ENCODE measurements at regions not wholly inside any gene's neighbourhood (a gene's known extent, or its start where the extent isn't known, plus 50 kb on each side); places are given as distances from the start of the nearest gene placed in this dataset.

GRCh38 chr4:41865306-41865980, 69.8 kb upstream of the TMEM33 start:
- no peak for DNase-seq

GRCh38 chr4:41859087-41859486, 76.1 kb upstream of the TMEM33 start:
- DNase-seq, result no peak

- DNase-seq, result no peak
Measured at GRCh38 chr4:41857226-41857641, 78.0 kb upstream of the TMEM33 start.

- DNase-seq, result no peak
Measured at GRCh38 chr4:41856797-41857196, 78.4 kb upstream of the TMEM33 start.

GRCh38 chr4:41853973-41854372, 81.3 kb upstream of the TMEM33 start:
- DNase-seq, result no peak

- no peak for DNase-seq
Measured at GRCh38 chr4:41852229-41852628, 83.0 kb upstream of the TMEM33 start.

GRCh38 chr4:41851621-41852020, 83.6 kb upstream of the TMEM33 start:
- no peak for DNase-seq

GRCh38 chr4:41844327-41844726, 90.9 kb upstream of the TMEM33 start:
- no peak for DNase-seq

GRCh38 chr4:41839916-41840854, 91.7 kb upstream of the PHOX2B start:
- no peak for DNase-seq

- DNase-seq, result no peak
Measured at GRCh38 chr4:41838590-41838989, 90.1 kb upstream of the PHOX2B start.

- DNase-seq, result no peak
Measured at GRCh38 chr4:41835321-41835995, 86.9 kb upstream of the PHOX2B start.

GRCh38 chr4:41832961-41833360, 84.4 kb upstream of the PHOX2B start:
- DNase-seq, result no peak

GRCh38 chr4:41822325-41822724, 73.8 kb upstream of the PHOX2B start:
- DNase-seq, result no peak

GRCh38 chr4:41820473-41820872, 71.9 kb upstream of the PHOX2B start:
- no peak for DNase-seq

GRCh38 chr4:41819621-41820020, 71.1 kb upstream of the PHOX2B start:
- DNase-seq, result no peak

GRCh38 chr4:41815473-41815872, 66.9 kb upstream of the PHOX2B start:
- no peak for DNase-seq

- peak in 2 of 56 donors; percentile 4 to 7 for DNase-seq
Measured at GRCh38 chr4:41814565-41814964, 66.0 kb upstream of the PHOX2B start.

- no peak for DNase-seq
Measured at GRCh38 chr4:41806807-41807206, 58.3 kb upstream of the PHOX2B start.

GRCh38 chr4:41802590-41802989, 54.1 kb upstream of the PHOX2B start:
- no peak for DNase-seq

GRCh38 chr4:41799126-41799525, 50.6 kb upstream of the PHOX2B start:
- DNase-seq, result no peak
